ENCODE measurements at regions not wholly inside any gene's neighbourhood (a gene's known extent, or its start where the extent isn't known, plus 50 kb on each side); places are given as distances from the start of the nearest gene placed in this dataset.
A peak's percentile ranks its signal among the peaks of the same experiment; 100 is the strongest.
"Not testable (repeated sequence)": the region's sequence is repeated elsewhere in the genome, so short reads cannot be mapped to it uniquely, and the experiment has no call there.

- no peak for DNase-seq
Measured at GRCh38 chr7:106583100-106583499, 77.9 kb downstream of the CCDC71L start.

GRCh38 chr7:106582365-106582764, 78.6 kb downstream of the CCDC71L start:
- no peak for DNase-seq

- DNase-seq = not testable (repeated sequence)
Measured at GRCh38 chr7:106579086-106579485, 81.9 kb downstream of the CCDC71L start.

GRCh38 chr7:106575138-106575823, 85.7 kb downstream of the CCDC71L start:
- no peak for DNase-seq

GRCh38 chr7:106573738-106574137, 87.2 kb downstream of the CCDC71L start:
- no peak for DNase-seq

- no peak for DNase-seq
Measured at GRCh38 chr7:106573125-106573663, 87.8 kb downstream of the CCDC71L start.

GRCh38 chr7:106572394-106573124, 88.4 kb downstream of the CCDC71L start:
- DNase-seq = no peak

- no peak for DNase-seq
Measured at GRCh38 chr7:106571563-106571962, 89.4 kb downstream of the CCDC71L start.

- DNase-seq = no peak
Measured at GRCh38 chr7:106570948-106571418, 90.0 kb downstream of the CCDC71L start.

- DNase-seq = no peak
Measured at GRCh38 chr7:106570146-106570545, 90.8 kb downstream of the CCDC71L start.

GRCh38 chr7:106569500-106569929, 91.4 kb downstream of the CCDC71L start:
- no peak for DNase-seq

GRCh38 chr7:106568680-106569499, 92.1 kb downstream of the CCDC71L start:
- DNase-seq = peak; percentile 41

GRCh38 chr7:106568002-106568679, 92.8 kb downstream of the CCDC71L start:
- DNase-seq = no peak

- DNase-seq = not testable (repeated sequence)
Measured at GRCh38 chr7:106567204-106568001, 93.6 kb downstream of the CCDC71L start.

- no peak for DNase-seq
Measured at GRCh38 chr7:106566672-106567071, 94.3 kb downstream of the CCDC71L start.

GRCh38 chr7:106566196-106566595, 94.8 kb downstream of the CCDC71L start:
- no peak for DNase-seq

- no peak for DNase-seq
Measured at GRCh38 chr7:106565428-106565827, 95.5 kb downstream of the CCDC71L start.

- DNase-seq = peak; percentile 34
Measured at GRCh38 chr7:106563466-106564150, 97.3 kb downstream of the CCDC71L start.

- DNase-seq = no peak
Measured at GRCh38 chr7:106562711-106563366, 98.1 kb downstream of the CCDC71L start.

- no peak for DNase-seq
Measured at GRCh38 chr7:106561666-106562411, 99.1 kb downstream of the CCDC71L start.

All from DMS79 (cell line).